Activated naive CD4-positive, alpha-beta T cell treated with anti-CD3 and anti-CD28 coated beads for 36 hours (primary cell): ENCODE measurements at regions not wholly inside any gene's neighbourhood (a gene's known extent, or its start where the extent isn't known, plus 50 kb on each side); places are given as distances from the start of the nearest gene placed in this dataset.

ENCODE experiments used
- CTCF ChIA-PET: fragments of 350-600 bp; sonication (Branson Sonifier 250); formaldehyde crosslinking; loops from one replicate; lab custom pipeline; 2021; ENCODE audit warnings: antibody characterized with exemption; lab: Charles Lee
- DNase-seq: peaks from one replicate; pipeline ENCODE4 v3.0.0-alpha.2; 2020
- H3K27ac Mint-ChIP-seq: one replicate; pipeline ENCODE4 v1.8.0; 2021; ENCODE audit warnings: mild to moderate bottlenecking, mixed read lengths
- H3K27me3 Mint-ChIP-seq: one replicate; pipeline ENCODE4 v1.8.0; 2021; ENCODE audit warnings: low read depth, mixed read lengths
- H3K36me3 Mint-ChIP-seq: one replicate; pipeline ENCODE4 v1.8.0; 2021; ENCODE audit warnings: low read depth, mixed read lengths
- H3K4me1 Mint-ChIP-seq: one replicate; pipeline ENCODE4 v1.8.0; 2021; ENCODE audit warnings: low read depth, mixed read lengths
- H3K4me3 Mint-ChIP-seq: one replicate; pipeline ENCODE4 v1.8.0; 2021; ENCODE audit warnings: mild to moderate bottlenecking, moderate library complexity, mixed read lengths
- H3K9me3 Mint-ChIP-seq: one replicate; pipeline ENCODE4 v1.8.0; 2021; ENCODE audit warnings: mixed read lengths
- intact Hi-C: fragments of 100-400 bp; cut with micrococcal nuclease; formaldehyde crosslinking; loops from one replicate; pipeline ENCODE4 v1.15.1; 2023

- H3K4me1 Mint-ChIP-seq = no peaks in the 10 kb centered on the region
- CTCF ChIA-PET = no interaction called here
Measured at GRCh38 chr17:33785281-33785680, 469.8 kb upstream of the CCL2 start.

GRCh38 chr17:33786478-33786877 lies 468.6 kb upstream of the CCL2 start:
- CTCF ChIA-PET = no interaction called here
- DNase-seq = no peak
- Mint-ChIP-seq H3K9me3 (no peaks in the 10 kb centered on the region), H3K27me3 (peaks cover 15% of the 10 kb centered on the region), H3K27ac (no peak overlapping the region), H3K4me3 (no peak overlapping the region), H3K36me3 (no peaks in the 10 kb centered on the region), H3K4me1 (no peaks in the 10 kb centered on the region)
- intact Hi-C loops = no loop called here

More at GRCh38 chr17:33785281-33785680, 469.8 kb upstream of the CCL2 start:
- peaks cover 12% of the 10 kb centered on the region for H3K27me3 Mint-ChIP-seq
- no peak for DNase-seq
- H3K36me3 Mint-ChIP-seq = no peaks in the 10 kb centered on the region
- no peak overlapping the region for H3K4me3 Mint-ChIP-seq
- no peaks in the 10 kb centered on the region for H3K9me3 Mint-ChIP-seq
- intact Hi-C loops = no loop called here
- H3K27ac Mint-ChIP-seq = no peak overlapping the region

GRCh38 chr17:33789658-33790057 lies 465.4 kb upstream of the CCL2 start:
- Mint-ChIP-seq H3K27me3 (peaks cover 17% of the 10 kb centered on the region), H3K9me3 (no peaks in the 10 kb centered on the region)
- CTCF ChIA-PET = no interaction called here

GRCh38 chr17:33797181-33797580 lies 457.9 kb upstream of the CCL2 start:
- no peak for DNase-seq
- H3K4me3 Mint-ChIP-seq = no peak overlapping the region
- H3K27ac Mint-ChIP-seq = no peak overlapping the region
- peaks cover 18% of the 10 kb centered on the region for H3K27me3 Mint-ChIP-seq
- H3K36me3 Mint-ChIP-seq = no peaks in the 10 kb centered on the region
- intact Hi-C loops = no loop called here
- no peaks in the 10 kb centered on the region for H3K4me1 Mint-ChIP-seq
- no peaks in the 10 kb centered on the region for H3K9me3 Mint-ChIP-seq
- CTCF ChIA-PET = no interaction called here

More at GRCh38 chr17:33789658-33790057, 465.4 kb upstream of the CCL2 start:
- Mint-ChIP-seq H3K4me1 (no peaks in the 10 kb centered on the region), H3K27ac (no peak overlapping the region), H3K4me3 (no peak overlapping the region), H3K36me3 (no peaks in the 10 kb centered on the region)
- intact Hi-C loops = no loop called here
- no peak for DNase-seq

GRCh38 chr17:33798308-33798707 lies 456.8 kb upstream of the CCL2 start:
- no peaks in the 10 kb centered on the region for H3K4me1 Mint-ChIP-seq
- CTCF ChIA-PET = interaction anchor here (0.6 kb wide), 1 partner anchor 116 kb away, joined by 5 read pairs; no protein-coding TSS in a partner anchor
- intact Hi-C loops = no loop called here
- peaks cover 26% of the 10 kb centered on the region for H3K27me3 Mint-ChIP-seq
- H3K36me3 Mint-ChIP-seq = no peaks in the 10 kb centered on the region
- no peaks in the 10 kb centered on the region for H3K9me3 Mint-ChIP-seq
- no peak for DNase-seq
- H3K4me3 Mint-ChIP-seq = no peak overlapping the region
- no peak overlapping the region for H3K27ac Mint-ChIP-seq

GRCh38 chr17:33802349-33803198 lies 452.5 kb upstream of the CCL2 start:
- no peaks in the 10 kb centered on the region for H3K9me3 Mint-ChIP-seq
- peaks cover 24% of the 10 kb centered on the region for H3K27me3 Mint-ChIP-seq
- H3K27ac Mint-ChIP-seq = no peak overlapping the region
- CTCF ChIA-PET = no interaction called here
- H3K4me1 Mint-ChIP-seq = no peaks in the 10 kb centered on the region
- H3K4me3 Mint-ChIP-seq = no peak overlapping the region
- H3K36me3 Mint-ChIP-seq = no peaks in the 10 kb centered on the region
- intact Hi-C loops = no loop called here
- no peak for DNase-seq

- CTCF ChIA-PET = no interaction called here
- no peak overlapping the region for H3K27ac Mint-ChIP-seq
- H3K4me3 Mint-ChIP-seq = no peak overlapping the region
- no peaks in the 10 kb centered on the region for H3K36me3 Mint-ChIP-seq
- H3K4me1 Mint-ChIP-seq = no peaks in the 10 kb centered on the region
- no peak for DNase-seq
- no peaks in the 10 kb centered on the region for H3K9me3 Mint-ChIP-seq
- intact Hi-C loops = no loop called here
- H3K27me3 Mint-ChIP-seq = peaks cover 24% of the 10 kb centered on the region
Measured at GRCh38 chr17:33803199-33803685, 451.8 kb upstream of the CCL2 start.

- H3K27me3 Mint-ChIP-seq = peaks cover 24% of the 10 kb centered on the region
- CTCF ChIA-PET = interaction anchor here (0.6 kb wide), 1 partner anchor 574 kb away, joined by 3 read pairs; no protein-coding TSS in a partner anchor
- H3K36me3 Mint-ChIP-seq = no peaks in the 10 kb centered on the region
- intact Hi-C loops = no loop called here
- H3K4me1 Mint-ChIP-seq = no peaks in the 10 kb centered on the region
- no peaks in the 10 kb centered on the region for H3K9me3 Mint-ChIP-seq
- DNase-seq = no peak
- H3K27ac Mint-ChIP-seq = no peak overlapping the region
- H3K4me3 Mint-ChIP-seq = no peak overlapping the region
Measured at GRCh38 chr17:33803686-33804085, 451.4 kb upstream of the CCL2 start.

- Mint-ChIP-seq H3K4me1 (no peaks in the 10 kb centered on the region), H3K4me3 (no peak overlapping the region), H3K27me3 (peaks cover 22% of the 10 kb centered on the region), H3K9me3 (no peaks in the 10 kb centered on the region), H3K36me3 (no peaks in the 10 kb centered on the region), H3K27ac (no peak overlapping the region)
- CTCF ChIA-PET = interaction anchor here (0.6 kb wide), 1 partner anchor 573 kb away, joined by 3 read pairs; no protein-coding TSS in a partner anchor
- intact Hi-C loops = no loop called here
- DNase-seq = no peak
Measured at GRCh38 chr17:33804401-33804800, 450.7 kb upstream of the CCL2 start.

- intact Hi-C loops = no loop called here
- CTCF ChIA-PET = no interaction called here
- Mint-ChIP-seq H3K4me1 (no peaks in the 10 kb centered on the region), H3K9me3 (no peaks in the 10 kb centered on the region), H3K4me3 (no peak overlapping the region), H3K27me3 (peaks cover 15% of the 10 kb centered on the region), H3K27ac (no peak overlapping the region), H3K36me3 (no peaks in the 10 kb centered on the region)
- no peak for DNase-seq
Measured at GRCh38 chr17:33806631-33807030, 448.5 kb upstream of the CCL2 start.

- Mint-ChIP-seq H3K4me3 (no peak overlapping the region), H3K9me3 (no peaks in the 10 kb centered on the region), H3K27me3 (peaks cover 4% of the 10 kb centered on the region), H3K27ac (no peak overlapping the region), H3K36me3 (no peaks in the 10 kb centered on the region), H3K4me1 (no peaks in the 10 kb centered on the region)
- CTCF ChIA-PET = no interaction called here
- intact Hi-C loops = no loop called here
- DNase-seq = no peak
Measured at GRCh38 chr17:33809748-33810147, 445.3 kb upstream of the CCL2 start.

- Mint-ChIP-seq H3K4me1 (no peaks in the 10 kb centered on the region), H3K9me3 (no peaks in the 10 kb centered on the region), H3K4me3 (no peak overlapping the region), H3K27ac (no peak overlapping the region), H3K27me3 (peaks cover 6% of the 10 kb centered on the region), H3K36me3 (no peaks in the 10 kb centered on the region)
- intact Hi-C loops = no loop called here
- CTCF ChIA-PET = interaction anchor here (0.7 kb wide), 1 partner anchor 119 kb away, joined by 3 read pairs; no protein-coding TSS in a partner anchor
- no peak for DNase-seq
Measured at GRCh38 chr17:33811004-33811760, 443.9 kb upstream of the CCL2 start.
